Germinal center (tissue), 1 donor: ENCODE measurements at regions not wholly inside any gene's neighbourhood (a gene's known extent, or its start where the extent isn't known, plus 50 kb on each side); places are given as distances from the start of the nearest gene placed in this dataset.

Source experiments
- DNase-seq: peaks from one replicate; pipeline ENCODE4 v3.0.0; 2012; ENCODE audit warnings: mixed read lengths, low spot score

- no peak for DNase-seq
Observed at GRCh38 chr6:134739299-134740026, 210.4 kb downstream of the ALDH8A1 start.

- DNase-seq, result no peak
Observed at GRCh38 chr6:134738211-134738885, 211.6 kb downstream of the ALDH8A1 start.

GRCh38 chr6:134735461-134735860 lies 214.4 kb downstream of the ALDH8A1 start:
- DNase-seq, result no peak

- DNase-seq, result no peak
Observed at GRCh38 chr6:134734312-134734869, 215.5 kb downstream of the ALDH8A1 start.

- no peak for DNase-seq
Observed at GRCh38 chr6:134733801-134734200, 216.1 kb downstream of the ALDH8A1 start.

- DNase-seq, result no peak
Observed at GRCh38 chr6:134732763-134733162, 217.1 kb downstream of the ALDH8A1 start.

GRCh38 chr6:134731615-134732014 lies 218.3 kb downstream of the ALDH8A1 start:
- DNase-seq, result no peak

- DNase-seq, result no peak
Observed at GRCh38 chr6:134730013-134730412, 219.9 kb downstream of the ALDH8A1 start.

GRCh38 chr6:134729561-134729960 lies 220.3 kb downstream of the ALDH8A1 start:
- DNase-seq, result no peak

- no peak for DNase-seq
Observed at GRCh38 chr6:134727081-134727480, 222.8 kb downstream of the ALDH8A1 start.

GRCh38 chr6:134725590-134725989 lies 224.3 kb downstream of the ALDH8A1 start:
- DNase-seq, result no peak

- no peak for DNase-seq
Observed at GRCh38 chr6:134724771-134725340, 225.0 kb downstream of the ALDH8A1 start.

GRCh38 chr6:134723081-134723871 lies 226.6 kb downstream of the ALDH8A1 start:
- DNase-seq, result no peak

GRCh38 chr6:134722200-134722870 lies 227.6 kb downstream of the ALDH8A1 start:
- no peak for DNase-seq

- DNase-seq, result no peak
Observed at GRCh38 chr6:134721060-134721405, 228.9 kb downstream of the ALDH8A1 start.

GRCh38 chr6:134720353-134721059 lies 229.4 kb downstream of the ALDH8A1 start:
- DNase-seq, result no peak

- DNase-seq, result no peak
Observed at GRCh38 chr6:134719911-134720310, 230.0 kb downstream of the ALDH8A1 start.

GRCh38 chr6:134719286-134719685 lies 230.6 kb downstream of the ALDH8A1 start:
- DNase-seq, result no peak

- DNase-seq, result no peak
Observed at GRCh38 chr6:134714679-134715078, 235.2 kb downstream of the ALDH8A1 start.

- DNase-seq, result no peak
Observed at GRCh38 chr6:134714113-134714512, 235.8 kb downstream of the ALDH8A1 start.

GRCh38 chr6:134712311-134712710 lies 237.6 kb downstream of the ALDH8A1 start:
- DNase-seq, result no peak
